ENCODE measurements at regions not wholly inside any gene's neighbourhood (a gene's known extent, or its start where the extent isn't known, plus 50 kb on each side); places are given as distances from the start of the nearest gene placed in this dataset.

DNA sequence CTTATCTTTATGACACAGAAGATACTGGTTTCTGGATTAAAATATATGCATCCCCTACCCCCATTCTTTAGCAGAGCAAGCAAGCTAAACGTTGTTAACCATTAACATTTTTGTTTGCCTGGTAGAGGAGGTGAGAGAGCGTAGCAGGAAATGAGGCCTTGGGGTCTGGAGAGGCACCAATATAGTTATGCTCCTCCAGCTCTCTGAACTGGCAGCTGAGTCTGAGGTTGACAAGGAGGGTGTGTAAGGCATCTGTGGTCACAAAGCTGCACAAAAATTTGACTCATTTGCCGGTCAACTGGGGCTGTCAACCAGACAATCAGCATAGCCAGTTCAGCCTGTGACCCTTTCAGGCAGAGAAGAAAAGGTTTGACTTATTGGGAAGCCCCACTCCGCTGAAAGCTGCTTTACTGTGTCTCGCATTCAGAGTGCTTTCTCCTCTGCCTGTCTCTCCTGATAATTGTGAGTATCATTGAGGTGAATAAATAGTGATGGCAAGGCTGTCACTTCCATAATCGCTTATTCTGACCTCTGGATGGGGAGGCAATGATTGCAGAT lies 647.5 kb upstream of the SETBP1 start:
- peak in 1 of 2 donors; percentile 14 for DNase-seq (ENCODE audit: low read depth in 2 of 2)
- Histone ChIP-seq H3K27ac (ENCODE audit: insufficient read depth, low read length) (no peak overlapping the region), H3K4me2 (ENCODE audit: extremely low read depth, insufficient read depth, low read length) (no peak overlapping the region), H3K9ac (ENCODE audit: insufficient read depth, low read length) (no peak overlapping the region), H3K36me3 (ENCODE audit: control insufficient read depth, insufficient read depth, low read length) (no peaks in the 10 kb centered on the region), H3K4me1 (ENCODE audit: control insufficient read depth, extremely low read depth, insufficient read depth, low read length) (no peaks in the 10 kb centered on the region), H3K27me3 (ENCODE audit: control insufficient read depth, insufficient read depth, low read length) (no peaks in the 10 kb centered on the region), H3K9me3 (ENCODE audit: control insufficient read depth, insufficient read depth, low read depth, low read length) (no peaks in the 10 kb centered on the region), H2AFZ (ENCODE audit: low read length) (no peak overlapping the region), H3K4me3 (replicated peaks in 1 of 4; ENCODE audit: control extremely low read depth in 1 of 4, insufficient read depth in 1 of 4, low read depth in 3 of 4, low read length in 4 of 4) (no peak overlapping the region), H3K79me2 (ENCODE audit: control insufficient read depth, insufficient read depth, low read length) (no peaks in the 10 kb centered on the region), H4K20me1 (ENCODE audit: control insufficient read depth, extremely low read depth, insufficient read depth, low read length) (no peaks in the 10 kb centered on the region)
- no peak for TF ChIP-seq CTCF (conservative IDR thresholded peaks at IDR 0.05 in 1 of 2, IDR thresholded peaks at IDR 0.05 in 1 of 2; ENCODE audit: low read depth in 1 of 2, low read length in 2 of 2)
- no peak for TF ChIP-seq EZH2 (IDR thresholded peaks at IDR 0.05; ENCODE audit: low read length, missing control alignments)

- Histone ChIP-seq H3K27me3 (ENCODE audit: control insufficient read depth, insufficient read depth, low read length) (no peaks in the 10 kb centered on the region), H3K4me1 (ENCODE audit: control insufficient read depth, extremely low read depth, insufficient read depth, low read length) (no peaks in the 10 kb centered on the region), H3K4me2 (ENCODE audit: extremely low read depth, insufficient read depth, low read length) (no peak overlapping the region), H2AFZ (ENCODE audit: low read length) (no peak overlapping the region), H3K9ac (ENCODE audit: insufficient read depth, low read length) (no peak overlapping the region), H4K20me1 (ENCODE audit: control insufficient read depth, extremely low read depth, insufficient read depth, low read length) (no peaks in the 10 kb centered on the region), H3K79me2 (ENCODE audit: control insufficient read depth, insufficient read depth, low read length) (no peaks in the 10 kb centered on the region), H3K27ac (ENCODE audit: insufficient read depth, low read length) (no peak overlapping the region), H3K9me3 (ENCODE audit: control insufficient read depth, insufficient read depth, low read depth, low read length) (no peaks in the 10 kb centered on the region), H3K36me3 (ENCODE audit: control insufficient read depth, insufficient read depth, low read length) (no peaks in the 10 kb centered on the region), H3K4me3 (replicated peaks in 1 of 4; ENCODE audit: control extremely low read depth in 1 of 4, insufficient read depth in 1 of 4, low read depth in 3 of 4, low read length in 4 of 4) (no peak overlapping the region)
- no peak for TF ChIP-seq EZH2 (IDR thresholded peaks at IDR 0.05; ENCODE audit: low read length, missing control alignments)
- no peak for TF ChIP-seq CTCF (conservative IDR thresholded peaks at IDR 0.05 in 1 of 2, IDR thresholded peaks at IDR 0.05 in 1 of 2; ENCODE audit: low read depth in 1 of 2, low read length in 2 of 2)
- DNase-seq (ENCODE audit: low read depth in 2 of 2) = peak in 1 of 2 donors; percentile 58
Observed at GRCh38 chr18:44035554-44035953, 645.1 kb upstream of the SETBP1 start.

DNA sequence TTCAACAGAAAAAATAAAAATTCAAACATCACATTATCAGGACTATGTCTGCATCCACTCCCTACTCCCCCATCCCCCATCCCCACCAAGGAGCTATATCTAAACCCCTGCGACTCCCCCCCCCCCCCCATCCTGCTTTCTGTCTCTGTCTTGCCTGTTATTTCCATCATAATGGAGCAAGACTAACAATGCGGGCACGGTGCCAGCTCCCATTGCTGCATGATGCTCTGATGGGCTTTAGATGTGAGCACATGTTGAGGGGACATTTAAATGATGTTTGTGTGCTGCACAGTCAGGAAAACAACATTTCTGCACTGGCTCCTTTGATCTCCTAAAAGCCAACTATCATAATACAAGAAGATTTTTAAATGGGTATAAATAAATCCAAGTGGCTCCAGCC lies 644.2 kb upstream of the SETBP1 start:
- Histone ChIP-seq H3K79me2 (ENCODE audit: control insufficient read depth, insufficient read depth, low read length) (no peaks in the 10 kb centered on the region), H4K20me1 (ENCODE audit: control insufficient read depth, extremely low read depth, insufficient read depth, low read length) (no peaks in the 10 kb centered on the region), H3K36me3 (ENCODE audit: control insufficient read depth, insufficient read depth, low read length) (no peaks in the 10 kb centered on the region), H3K27me3 (ENCODE audit: control insufficient read depth, insufficient read depth, low read length) (no peaks in the 10 kb centered on the region), H3K9me3 (ENCODE audit: control insufficient read depth, insufficient read depth, low read depth, low read length) (no peaks in the 10 kb centered on the region), H2AFZ (ENCODE audit: low read length) (no peak overlapping the region), H3K4me2 (ENCODE audit: extremely low read depth, insufficient read depth, low read length) (no peak overlapping the region), H3K4me3 (replicated peaks in 1 of 4; ENCODE audit: control extremely low read depth in 1 of 4, insufficient read depth in 1 of 4, low read depth in 3 of 4, low read length in 4 of 4) (no peak overlapping the region), H3K27ac (ENCODE audit: insufficient read depth, low read length) (no peak overlapping the region), H3K4me1 (ENCODE audit: control insufficient read depth, extremely low read depth, insufficient read depth, low read length) (no peaks in the 10 kb centered on the region), H3K9ac (ENCODE audit: insufficient read depth, low read length) (no peak overlapping the region)
- DNase-seq (ENCODE audit: low read depth in 2 of 2) = peak in 1 of 2 donors; percentile 5
- TF ChIP-seq CTCF (conservative IDR thresholded peaks at IDR 0.05 in 1 of 2, IDR thresholded peaks at IDR 0.05 in 1 of 2; ENCODE audit: low read depth in 1 of 2, low read length in 2 of 2) = no peak
- no peak for TF ChIP-seq EZH2 (IDR thresholded peaks at IDR 0.05; ENCODE audit: low read length, missing control alignments)
